Brain microvascular endothelial cell (primary cell): ENCODE measurements at regions not wholly inside any gene's neighbourhood (a gene's known extent, or its start where the extent isn't known, plus 50 kb on each side); places are given as distances from the start of the nearest gene placed in this dataset.

ENCODE experiments used
- DNase-seq: peaks from one replicate; pipeline ENCODE4 v3.0.0-alpha.2; 2020
- H3K27ac ChIP-seq: fragments of 250-450 bp; sonication (Bioruptor Pico); 2 replicates; pipeline ENCODE4 v1.5.1; 2020; ENCODE audit warnings: mild to moderate bottlenecking, moderate library complexity
- H3K27me3 ChIP-seq: fragments of 250-450 bp; sonication (Bioruptor Pico); replicated peaks from 2 replicates; pipeline ENCODE4 v1.5.1; 2020; ENCODE audit warnings: mild to moderate bottlenecking
- H3K36me3 ChIP-seq: fragments of 250-450 bp; sonication (Bioruptor Pico); replicated peaks from 2 replicates; pipeline ENCODE4 v1.5.1; 2020; ENCODE audit warnings: mild to moderate bottlenecking
- H3K4me3 ChIP-seq: 2 replicates; pipeline ENCODE4 v1.5.1; 2011; ENCODE audit warnings: low read depth, mild to moderate bottlenecking, control low read depth, low read length, moderate library complexity
- CTCF ChIP-seq: IDR thresholded peaks from 2 replicates; pipeline ENCODE4 v1.5.1; 2011; ENCODE audit warnings: low read depth, mild to moderate bottlenecking, moderate library complexity, low read length, control low read depth, inconsistent platforms; ENCODE audit errors: missing control alignments
- in situ Hi-C: cut with HindIII; loops from 2 replicates; pipeline ENCODE4 v1.10.0; 2017; ENCODE audit warnings: low sequenced_read_pairs, low pct_ligation_motif_present

GRCh38 chr12:87381742-87382141 lies 647.5 kb downstream of the C12orf50 start:
- H3K4me3 ChIP-seq: no peak overlapping the region
- H3K27ac ChIP-seq: no peak overlapping the region
- in situ Hi-C loops: no loop called here
- H3K36me3 ChIP-seq: no peaks in the 10 kb centered on the region
- TF ChIP-seq CTCF: no peak
- DNase-seq: no peak
- H3K27me3 ChIP-seq: no peaks in the 10 kb centered on the region

- TF ChIP-seq CTCF: no peak
- DNase-seq: no peak
- Histone ChIP-seq H3K36me3 (no peaks in the 10 kb centered on the region), H3K27me3 (no peaks in the 10 kb centered on the region), H3K4me3 (no peak overlapping the region), H3K27ac (no peak overlapping the region)
- in situ Hi-C loops: no loop called here
Observed at GRCh38 chr12:87378526-87378925, 650.7 kb downstream of the C12orf50 start.

GRCh38 chr12:87376722-87377121 lies 652.5 kb downstream of the C12orf50 start:
- Histone ChIP-seq H3K27ac (no peak overlapping the region), H3K4me3 (no peak overlapping the region), H3K27me3 (no peaks in the 10 kb centered on the region), H3K36me3 (no peaks in the 10 kb centered on the region)
- TF ChIP-seq CTCF: no peak
- DNase-seq: no peak
- in situ Hi-C loops: no loop called here

- DNase-seq: no peak
- no peak overlapping the region for H3K4me3 ChIP-seq
- in situ Hi-C loops: no loop called here
- H3K27me3 ChIP-seq: no peaks in the 10 kb centered on the region
- no peak for TF ChIP-seq CTCF
- no peak overlapping the region for H3K27ac ChIP-seq
- H3K36me3 ChIP-seq: no peaks in the 10 kb centered on the region
Observed at GRCh38 chr12:87369161-87369560, 660.0 kb downstream of the C12orf50 start.

- Histone ChIP-seq H3K27me3 (no peaks in the 10 kb centered on the region), H3K4me3 (no peak overlapping the region), H3K36me3 (no peaks in the 10 kb centered on the region), H3K27ac (no peak overlapping the region)
- TF ChIP-seq CTCF: no peak
- in situ Hi-C loops: no loop called here
- no peak for DNase-seq
Observed at GRCh38 chr12:87368259-87368658, 660.9 kb downstream of the C12orf50 start.

DNA sequence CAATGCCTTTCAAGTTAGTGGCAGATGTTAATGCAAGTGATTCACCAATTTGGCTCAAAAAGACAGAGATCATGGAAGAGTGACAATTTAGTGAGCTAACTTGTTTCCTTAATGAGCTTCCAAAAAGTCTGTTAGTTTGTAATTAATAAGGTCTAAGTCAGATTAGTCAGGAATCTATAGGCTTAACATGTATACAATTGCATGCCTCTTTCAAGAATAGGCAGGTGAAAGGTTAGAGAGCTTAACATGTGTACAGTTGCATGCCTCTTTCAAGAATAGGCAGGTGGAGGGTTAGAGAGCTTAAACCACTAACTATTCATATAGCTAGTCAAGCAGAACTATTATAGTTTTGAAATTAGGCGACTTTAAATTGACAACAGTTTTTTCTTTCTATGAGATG lies 663.8 kb downstream of the C12orf50 start:
- no peak for TF ChIP-seq CTCF
- H3K36me3 ChIP-seq: no peaks in the 10 kb centered on the region

More for the DNA sequence above, 663.8 kb downstream of the C12orf50 start:
- Histone ChIP-seq H3K4me3 (no peak overlapping the region), H3K27ac (no peak overlapping the region), H3K27me3 (no peaks in the 10 kb centered on the region)
- in situ Hi-C loops: no loop called here
- DNase-seq: no peak
